Adrenal gland (tissue), 9 donors: ENCODE measurements at regions not wholly inside any gene's neighbourhood (a gene's known extent, or its start where the extent isn't known, plus 50 kb on each side); places are given as distances from the start of the nearest gene placed in this dataset.

Experiments used
- DNase-seq, 7 donors: peaks; one replicate each; pipeline ENCODE4 v3.0.0-alpha.2; 2019 to 2020
- H3K27ac ChIP-seq, 5 donors: fragments of 200-600 bp; sonication (generic) in 4 of 5; 1 replicate in 3 of 5; 2 replicates in 2 of 5; pipeline versions ENCODE4 v1.5.1 to v1.8.0; 2016 to 2020; ENCODE audit warnings: mild to moderate bottlenecking in 1 of 5
- H3K27me3 ChIP-seq: fragments of 200-600 bp; 2 replicates; pipeline ENCODE4 v1.8.0; 2021
- H3K36me3 ChIP-seq, 2 donors: fragments of 200-600 bp; replicated peaks in 1 of 2; 1 replicate in 1 of 2; 2 replicates in 1 of 2; pipeline versions ENCODE4 v1.5.1 to v1.8.0; 2018 to 2022
- H3K4me1 ChIP-seq, 2 donors: fragments of 200-600 bp; replicated peaks in 1 of 2; 1 replicate in 1 of 2; 2 replicates in 1 of 2; pipeline versions ENCODE4 v1.5.1 to v1.8.0; 2018 to 2021
- H3K4me3 ChIP-seq, 4 donors: fragments of 200-600 bp; sonication (generic) in 3 of 4; one replicate each; pipeline ENCODE4 v1.5.1; 2016 to 2018
- H3K9me3 ChIP-seq, 3 donors: fragments of 200-600 bp; sonication (generic) in 1 of 3; replicated peaks in 1 of 3; 1 replicate in 2 of 3; 2 replicates in 1 of 3; pipeline versions ENCODE4 v1.5.1 to v1.8.0; 2016 to 2021
- CTCF ChIP-seq, 6 experiments: fragments of 450-650 bp in 4 of 6; fragments of 200-600 bp in 2 of 6; sonication (generic) in 1 of 6; IDR thresholded peaks; 1 replicate in 5 of 6; 2 replicates in 1 of 6; pipeline versions ENCODE4 v1.5.1 to v1.8.0; 2016 to 2021; ENCODE audit warnings: antibody characterized with exemption in 6 of 6, mild to moderate bottlenecking in 2 of 6, moderate library complexity in 1 of 6
- POLR2A ChIP-seq, 2 donors: fragments of 450-650 bp; IDR thresholded peaks; one replicate each; pipeline ENCODE4 v1.6.1; 2017; ENCODE audit warnings: antibody characterized with exemption in 2 of 2, mild to moderate bottlenecking in 2 of 2, moderate library complexity in 1 of 2
- WGBS, 4 donors: extraction: QIAGEN DNeasy Blood & Tissue Kit in 2 of 4; methylation state at CpG; one replicate each; pipeline versions ENCODE4 v1.1.5 to v1.1.7; 2013 to 2017; 5-methylcytosine and 5-hydroxymethylcytosine counted together
- intact Hi-C, 2 donors: fragments of 100-400 bp; cut with DNase I; formaldehyde crosslinking; loops; one replicate each; pipeline versions ENCODE4 v1.14.1 to v1.15.0; 2022 to 2023
- donor health status: healthy with polysubstance abuse.
- donor health status: Bipolar disorder and iron deficiency.
- donor health status: DM: yes; HTN: yes; CAD: no.
- donor health status: DM: no; HTN: no; CAD: no.
- donor health status: DM: no; HTN: no; CAD: no.

- Histone ChIP-seq H3K36me3 (no peaks in the 10 kb centered on the region), H3K27ac (no peak overlapping the region), H3K4me3 (no peak overlapping the region), H3K4me1 (no peaks in the 10 kb centered on the region), H3K27me3 (no peaks in the 10 kb centered on the region), H3K9me3 (no peaks in the 10 kb centered on the region)
- TF ChIP-seq CTCF (IDR thresholded peaks at IDR 0.05) = no peak
- TF ChIP-seq POLR2A (IDR thresholded peaks at IDR 0.05) = no peak
- intact Hi-C loops = no loop called here
- DNase-seq = no peak
- 9 to 24% (median 15%) methylated on average over 1 of the region's 1 CpG for WGBS, 4 donors
These were observed 128.5 kb upstream of the CDH10 start for GRCh38 chr5:24773261-24773660.

- Histone ChIP-seq H3K27ac (no peak overlapping the region), H3K4me3 (no peak overlapping the region), H3K4me1 (no peaks in the 10 kb centered on the region), H3K36me3 (no peaks in the 10 kb centered on the region), H3K9me3 (no peaks in the 10 kb centered on the region), H3K27me3 (no peaks in the 10 kb centered on the region)
- intact Hi-C loops = no loop called here
- no peak for DNase-seq
- TF ChIP-seq POLR2A (IDR thresholded peaks at IDR 0.05) (no peak), CTCF (IDR thresholded peaks at IDR 0.05) (no peak)
These were observed 122.3 kb upstream of the CDH10 start for GRCh38 chr5:24767086-24767485.

- Histone ChIP-seq H3K9me3 (no peaks in the 10 kb centered on the region), H3K4me3 (no peak overlapping the region), H3K27me3 (no peaks in the 10 kb centered on the region), H3K4me1 (no peaks in the 10 kb centered on the region), H3K27ac (no peak overlapping the region), H3K36me3 (no peaks in the 10 kb centered on the region)
- TF ChIP-seq POLR2A (IDR thresholded peaks at IDR 0.05) (no peak), CTCF (IDR thresholded peaks at IDR 0.05) (no peak)
- no peak for DNase-seq
- intact Hi-C loops = no loop called here
- WGBS, 4 donors = 75 to 88% (median 82%) methylated on average over 1 of the region's 1 CpG
These were observed 120.4 kb upstream of the CDH10 start for GRCh38 chr5:24765219-24765618.

GRCh38 chr5:24750355-24750754 is 105.6 kb upstream of the CDH10 start:
- intact Hi-C loops = no loop called here
- H3K27ac ChIP-seq = no peak overlapping the region
- no peaks in the 10 kb centered on the region for H3K27me3 ChIP-seq
- 56 to 66% (median 61%) methylated on average over 3 of the region's 3 CpGs for WGBS, 4 donors
- no peak for DNase-seq
- TF ChIP-seq CTCF (IDR thresholded peaks at IDR 0.05) = no peak
- no peak for TF ChIP-seq POLR2A (IDR thresholded peaks at IDR 0.05)
- no peaks in the 10 kb centered on the region for H3K36me3 ChIP-seq
- H3K4me3 ChIP-seq = no peak overlapping the region
- no peaks in the 10 kb centered on the region for H3K4me1 ChIP-seq
- no peaks in the 10 kb centered on the region for H3K9me3 ChIP-seq
